Astrocyte (in vitro differentiated cells and primary cell): ENCODE measurements at regions not wholly inside any gene's neighbourhood (a gene's known extent, or its start where the extent isn't known, plus 50 kb on each side); places are given as distances from the start of the nearest gene placed in this dataset.
"Not testable (repeated sequence)": the region's sequence is repeated elsewhere in the genome, so short reads cannot be mapped to it uniquely, and the experiment has no call there.

ENCODE experiments used
- EZH2 ChIP-seq: IDR thresholded peaks from 2 replicates; pipeline ENCODE4 v1.6.1; 2012; ENCODE audit warnings: mild to moderate bottlenecking, low read length, inconsistent platforms; ENCODE audit not compliant: insufficient read depth
- TF ChIP-seq, protein P1 (sequence below): IDR thresholded peaks from 2 replicates; pipeline ENCODE4 v1.5.1; 2011; ENCODE audit warnings: low read depth, mild to moderate bottlenecking, inconsistent platforms, low read length, moderate library complexity; ENCODE audit not compliant: insufficient read depth

DNA sequence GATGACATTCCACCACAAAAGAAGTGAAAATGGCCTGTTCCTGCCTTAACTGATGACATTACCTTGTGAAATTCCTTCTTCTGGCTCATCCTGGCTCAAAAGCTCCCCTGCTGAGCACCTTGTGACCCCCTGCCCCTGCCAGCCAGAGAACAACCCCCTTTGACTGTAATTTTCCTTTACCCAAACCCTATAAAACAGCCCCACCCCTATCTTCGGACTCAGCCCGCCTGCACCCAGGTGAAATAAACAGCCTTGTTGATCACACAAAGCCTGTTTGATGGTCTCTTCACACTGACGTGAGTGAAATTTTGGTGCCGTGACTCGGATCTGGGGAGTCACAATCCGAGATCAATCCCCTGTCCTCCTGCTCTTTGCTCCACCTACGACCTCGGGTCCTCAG, 101.0 kb upstream of the GRIN2A start:
- TF ChIP-seq, protein P1, sequence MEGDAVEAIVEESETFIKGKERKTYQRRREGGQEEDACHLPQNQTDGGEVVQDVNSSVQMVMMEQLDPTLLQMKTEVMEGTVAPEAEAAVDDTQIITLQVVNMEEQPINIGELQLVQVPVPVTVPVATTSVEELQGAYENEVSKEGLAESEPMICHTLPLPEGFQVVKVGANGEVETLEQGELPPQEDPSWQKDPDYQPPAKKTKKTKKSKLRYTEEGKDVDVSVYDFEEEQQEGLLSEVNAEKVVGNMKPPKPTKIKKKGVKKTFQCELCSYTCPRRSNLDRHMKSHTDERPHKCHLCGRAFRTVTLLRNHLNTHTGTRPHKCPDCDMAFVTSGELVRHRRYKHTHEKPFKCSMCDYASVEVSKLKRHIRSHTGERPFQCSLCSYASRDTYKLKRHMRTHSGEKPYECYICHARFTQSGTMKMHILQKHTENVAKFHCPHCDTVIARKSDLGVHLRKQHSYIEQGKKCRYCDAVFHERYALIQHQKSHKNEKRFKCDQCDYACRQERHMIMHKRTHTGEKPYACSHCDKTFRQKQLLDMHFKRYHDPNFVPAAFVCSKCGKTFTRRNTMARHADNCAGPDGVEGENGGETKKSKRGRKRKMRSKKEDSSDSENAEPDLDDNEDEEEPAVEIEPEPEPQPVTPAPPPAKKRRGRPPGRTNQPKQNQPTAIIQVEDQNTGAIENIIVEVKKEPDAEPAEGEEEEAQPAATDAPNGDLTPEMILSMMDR, result not testable (repeated sequence)
- not testable (repeated sequence) for TF ChIP-seq EZH2
